ENCODE measurements at regions not wholly inside any gene's neighbourhood (a gene's known extent, or its start where the extent isn't known, plus 50 kb on each side); places are given as distances from the start of the nearest gene placed in this dataset.

GRCh38 chr18:70419526-70419925, 130.7 kb downstream of the SOCS6 start:
- TF ChIP-seq CTCF (IDR thresholded peaks at IDR 0.05; ENCODE audit: insufficient read depth, low read depth, low read length) = no peak
- peak; percentile 98 for DNase-seq (ENCODE audit: low read depth)
- peak overlapping the region; percentile 43 for H3K4me3 ChIP-seq (ENCODE audit: low read depth, low read length)

GRCh38 chr18:70418546-70419311, 129.9 kb downstream of the SOCS6 start:
- no peak for TF ChIP-seq CTCF (IDR thresholded peaks at IDR 0.05; ENCODE audit: insufficient read depth, low read depth, low read length)
- DNase-seq (ENCODE audit: low read depth) = peak; percentile 82
- H3K4me3 ChIP-seq (ENCODE audit: low read depth, low read length) = peak overlapping the region; percentile 43

- no peak overlapping the region for H3K4me3 ChIP-seq (ENCODE audit: low read depth, low read length)
- DNase-seq (ENCODE audit: low read depth) = no peak
- no peak for TF ChIP-seq CTCF (IDR thresholded peaks at IDR 0.05; ENCODE audit: insufficient read depth, low read depth, low read length)
Measured at GRCh38 chr18:70417847-70418246, 129.0 kb downstream of the SOCS6 start.

GRCh38 chr18:70416496-70416895, 127.7 kb downstream of the SOCS6 start:
- no peak overlapping the region for H3K4me3 ChIP-seq (ENCODE audit: low read depth, low read length)
- TF ChIP-seq CTCF (IDR thresholded peaks at IDR 0.05; ENCODE audit: insufficient read depth, low read depth, low read length) = no peak
- no peak for DNase-seq (ENCODE audit: low read depth)

GRCh38 chr18:70415823-70416488, 127.1 kb downstream of the SOCS6 start:
- H3K4me3 ChIP-seq (ENCODE audit: low read depth, low read length) = no peak overlapping the region
- DNase-seq (ENCODE audit: low read depth) = peak; percentile 76
- no peak for TF ChIP-seq CTCF (IDR thresholded peaks at IDR 0.05; ENCODE audit: insufficient read depth, low read depth, low read length)

- H3K4me3 ChIP-seq (ENCODE audit: low read depth, low read length) = no peak overlapping the region
- TF ChIP-seq CTCF (IDR thresholded peaks at IDR 0.05; ENCODE audit: insufficient read depth, low read depth, low read length) = no peak
- no peak for DNase-seq (ENCODE audit: low read depth)
Measured at GRCh38 chr18:70414315-70414900, 125.6 kb downstream of the SOCS6 start.

All from fibroblast of villous mesenchyme (primary cell).